ENCODE measurements at regions not wholly inside any gene's neighbourhood (a gene's known extent, or its start where the extent isn't known, plus 50 kb on each side); places are given as distances from the start of the nearest gene placed in this dataset.

DNA sequence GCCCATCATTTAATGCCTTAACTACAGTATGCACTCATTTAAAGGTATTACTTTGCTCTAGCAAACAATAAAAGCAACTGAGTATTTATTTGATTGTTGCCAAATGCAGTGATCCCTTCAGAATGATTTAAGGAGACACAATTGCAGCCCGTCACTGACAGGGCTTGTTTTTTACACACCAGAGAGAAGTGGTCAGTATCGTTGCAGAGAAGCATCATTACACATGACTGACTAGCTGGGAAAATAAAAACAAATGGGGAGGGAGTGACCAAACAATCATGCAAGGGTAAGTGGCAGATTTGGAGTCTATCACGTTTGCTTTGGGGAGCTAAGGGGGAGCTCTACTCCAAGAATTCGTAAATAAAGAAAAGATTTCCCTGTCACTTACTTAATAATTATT, 1685.3 kb upstream of the TENM3 start:
- Histone ChIP-seq H3K9me3 (ENCODE audit: low read depth, low read length) (no peaks in the 10 kb centered on the region), H3K36me3 (ENCODE audit: insufficient read depth, low read length) (no peaks in the 10 kb centered on the region), H3K9ac (ENCODE audit: insufficient read length) (no peak overlapping the region), H3K4me3 (no peak overlapping the region), H3K27ac (no peak overlapping the region)
- TF ChIP-seq EZH2 (IDR thresholded peaks at IDR 0.05) = no peak
- TF ChIP-seq POLR2AphosphoS5 (IDR thresholded peaks at IDR 0.05; ENCODE audit: borderline replicate concordance, low read depth, low read length) = no peak
- TF ChIP-seq FOXP2 (optimal IDR thresholded peaks at IDR 0.05; ENCODE audit: control extremely low read depth, extremely low read length, insufficient read depth) = no peak
- DNase-seq (ENCODE audit: low read depth, low spot score) = no peak

DNA sequence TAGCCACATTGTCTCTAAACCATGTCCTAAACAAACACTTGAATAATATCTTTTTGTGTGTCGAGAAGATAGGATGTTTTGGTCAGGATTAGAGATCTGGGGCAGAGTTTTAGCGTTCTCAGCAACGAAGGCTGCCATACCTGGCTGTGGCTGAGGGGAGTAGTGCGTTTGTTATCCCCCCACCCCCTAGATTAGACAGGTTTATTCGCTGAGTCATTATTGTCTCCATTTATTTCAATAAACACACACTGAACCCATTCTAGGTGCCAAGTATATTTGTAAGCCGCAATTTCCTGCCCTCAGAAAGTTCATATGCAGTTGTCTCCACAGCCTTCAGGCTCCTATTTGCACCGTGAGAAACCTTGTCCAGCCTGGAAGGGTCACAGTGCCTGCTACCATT, 1684.8 kb upstream of the TENM3 start:
- no peak overlapping the region for H3K4me3 ChIP-seq
- H3K9ac ChIP-seq (ENCODE audit: insufficient read length) = no peak overlapping the region
- no peak for TF ChIP-seq FOXP2 (optimal IDR thresholded peaks at IDR 0.05; ENCODE audit: control extremely low read depth, extremely low read length, insufficient read depth)
- no peak for TF ChIP-seq EZH2 (IDR thresholded peaks at IDR 0.05)
- DNase-seq (ENCODE audit: low read depth, low spot score) = no peak
- no peaks in the 10 kb centered on the region for H3K36me3 ChIP-seq (ENCODE audit: insufficient read depth, low read length)
- no peak overlapping the region for H3K27ac ChIP-seq
- no peaks in the 10 kb centered on the region for H3K9me3 ChIP-seq (ENCODE audit: low read depth, low read length)

DNA sequence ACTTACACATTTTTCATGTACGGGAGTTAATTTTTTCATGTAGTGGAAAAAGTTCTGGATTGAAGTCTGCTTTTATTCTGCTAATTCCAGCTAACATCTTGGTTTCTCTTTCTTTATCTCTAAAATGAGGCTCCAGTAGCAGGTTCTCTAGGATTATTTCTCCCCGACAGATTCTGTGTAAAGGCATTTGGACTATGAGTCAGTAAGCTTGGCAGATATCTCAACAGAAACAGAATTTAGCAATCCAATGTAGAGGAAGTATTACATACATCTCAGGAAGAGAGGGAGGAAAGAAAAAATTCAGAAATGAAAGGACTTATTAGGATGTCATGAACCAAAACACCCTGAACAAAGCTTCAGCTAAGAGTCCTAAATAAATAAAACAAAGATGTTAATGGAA, 1682.3 kb upstream of the TENM3 start:
- Histone ChIP-seq H3K9me3 (ENCODE audit: low read depth, low read length) (no peaks in the 10 kb centered on the region), H3K36me3 (ENCODE audit: insufficient read depth, low read length) (no peaks in the 10 kb centered on the region), H3K27ac (peak overlapping the region; percentile 56; the same call in 1 of the 2 replicates), H3K4me3 (no peak overlapping the region), H3K9ac (ENCODE audit: insufficient read length) (peak overlapping the region; percentile 16)
- DNase-seq (ENCODE audit: low read depth, low spot score) = no peak
- TF ChIP-seq EZH2 (IDR thresholded peaks at IDR 0.05) (no peak), POLR2AphosphoS5 (IDR thresholded peaks at IDR 0.05; ENCODE audit: borderline replicate concordance, low read depth, low read length) (no peak), FOXP2 (optimal IDR thresholded peaks at IDR 0.05; ENCODE audit: control extremely low read depth, extremely low read length, insufficient read depth) (no peak)

DNA sequence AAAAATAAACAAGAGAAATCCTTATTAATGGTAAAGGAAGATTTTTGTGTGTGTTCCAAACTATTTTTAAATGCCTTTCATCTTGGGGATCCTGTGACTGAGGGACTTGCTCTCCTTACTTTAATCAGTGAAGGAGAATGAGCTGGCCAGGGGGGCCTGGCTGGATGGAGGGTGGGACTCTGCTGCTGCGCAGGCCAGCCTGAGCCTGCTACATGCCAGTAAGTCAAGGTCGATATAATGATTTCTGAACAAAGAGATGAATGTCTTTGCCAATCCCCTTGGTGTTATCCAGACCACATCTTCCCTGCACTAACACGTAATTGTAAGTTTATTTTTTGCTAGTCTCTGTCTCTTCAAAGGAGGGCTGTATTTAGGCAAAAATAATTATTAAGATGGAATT, 1679.2 kb upstream of the TENM3 start:
- no peak for DNase-seq (ENCODE audit: low read depth, low spot score)
- Histone ChIP-seq H3K9ac (ENCODE audit: insufficient read length) (peak overlapping the region; percentile 66), H3K9me3 (ENCODE audit: low read depth, low read length) (no peaks in the 10 kb centered on the region), H3K36me3 (ENCODE audit: insufficient read depth, low read length) (no peaks in the 10 kb centered on the region), H3K4me3 (peak overlapping the region; percentile 78), H3K27ac (peak overlapping the region; percentile 98)
- TF ChIP-seq POLR2AphosphoS5 (IDR thresholded peaks at IDR 0.05; ENCODE audit: borderline replicate concordance, low read depth, low read length) = no peak
- TF ChIP-seq FOXP2 (optimal IDR thresholded peaks at IDR 0.05; ENCODE audit: control extremely low read depth, extremely low read length, insufficient read depth) = no peak
- no peak for TF ChIP-seq EZH2 (IDR thresholded peaks at IDR 0.05)

DNA sequence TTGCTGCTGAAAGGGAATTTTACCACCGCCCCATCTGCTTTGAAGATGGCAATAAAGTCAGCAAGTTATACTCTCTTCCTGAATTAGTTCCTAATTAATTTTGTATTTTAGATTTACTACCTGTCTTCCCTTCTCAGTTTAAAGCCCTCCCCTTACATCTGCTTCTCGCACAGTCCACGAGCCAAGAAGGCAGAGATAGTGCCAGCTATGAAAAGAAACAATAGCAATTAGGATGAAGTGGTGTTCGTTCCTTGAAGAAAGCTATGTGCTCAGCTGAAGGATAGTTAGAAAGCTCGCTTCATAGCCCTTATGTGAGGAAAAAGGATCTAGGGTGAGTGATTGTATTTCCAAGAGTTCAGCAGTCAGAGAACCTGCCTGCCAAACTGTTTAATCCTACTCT, 1678.8 kb upstream of the TENM3 start:
- peak; percentile 58 for DNase-seq (ENCODE audit: low read depth, low spot score)

DNA sequence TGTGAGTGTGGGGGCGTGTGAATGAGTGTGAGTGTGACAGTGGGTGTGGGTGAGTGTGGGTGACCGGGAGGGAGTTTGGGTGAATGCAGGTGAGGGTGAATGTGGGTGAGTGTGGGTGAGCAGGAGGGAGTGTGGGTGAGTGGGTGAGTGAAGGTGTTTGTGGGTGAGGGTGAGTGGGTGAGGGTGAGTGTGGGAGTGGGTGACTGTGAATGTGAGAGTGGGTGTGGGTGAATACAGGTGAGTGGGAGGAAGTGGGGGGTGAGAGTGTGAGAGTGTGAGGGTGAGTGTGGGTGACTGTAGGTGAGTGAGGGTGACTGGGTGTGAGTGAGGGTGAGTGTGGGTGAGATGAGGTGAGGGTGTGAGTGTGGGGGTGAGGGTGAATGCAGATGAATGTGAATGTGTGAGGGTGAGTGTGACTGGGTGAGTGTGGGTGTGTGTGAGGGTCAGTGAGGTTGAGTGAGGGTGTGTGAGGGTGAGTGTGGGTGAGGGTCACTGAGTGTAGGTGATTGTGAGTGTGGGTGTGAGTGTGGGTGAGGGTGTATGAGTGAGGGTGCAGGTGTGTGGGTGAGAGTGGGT, 1677.3 kb upstream of the TENM3 start:
- no peak for DNase-seq (ENCODE audit: low read depth, low spot score)
- Histone ChIP-seq H3K9ac (ENCODE audit: insufficient read length) (no peak overlapping the region), H3K4me3 (0 out of 2 replicates have a peak overlapping the region, but pooled peaks have one; percentile 19)

More for the DNA sequence above, 1678.8 kb upstream of the TENM3 start:
- TF ChIP-seq FOXP2 (optimal IDR thresholded peaks at IDR 0.05; ENCODE audit: control extremely low read depth, extremely low read length, insufficient read depth) (no peak), POLR2AphosphoS5 (IDR thresholded peaks at IDR 0.05; ENCODE audit: borderline replicate concordance, low read depth, low read length) (no peak), EZH2 (IDR thresholded peaks at IDR 0.05) (no peak)
- H3K4me3 ChIP-seq = peak overlapping the region; percentile 78
- H3K27ac ChIP-seq = peak overlapping the region; percentile 98
- H3K36me3 ChIP-seq (ENCODE audit: insufficient read depth, low read length) = no peaks in the 10 kb centered on the region
- peak overlapping the region; percentile 66 for H3K9ac ChIP-seq (ENCODE audit: insufficient read length)
- no peaks in the 10 kb centered on the region for H3K9me3 ChIP-seq (ENCODE audit: low read depth, low read length)

DNA sequence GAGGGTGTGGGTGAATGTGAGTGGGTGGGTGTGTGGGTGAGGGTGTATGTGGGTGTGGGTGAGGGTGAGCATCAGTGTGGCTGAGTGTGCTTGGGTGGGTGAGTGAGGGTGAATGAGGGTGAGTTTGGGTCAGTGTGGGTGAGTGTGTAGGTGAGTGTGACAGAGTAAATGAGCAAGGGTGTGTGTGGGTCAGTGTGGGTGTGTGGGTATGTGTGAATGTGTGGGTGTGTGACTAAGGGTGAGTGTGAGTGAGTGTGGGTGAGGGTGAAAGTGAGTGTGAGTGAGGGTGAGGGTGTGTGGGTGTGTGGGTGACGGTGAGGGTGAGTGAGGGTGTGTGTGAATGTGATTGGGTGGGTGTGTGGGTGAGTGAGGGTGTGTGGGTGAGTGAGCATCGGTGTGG, 1676.7 kb upstream of the TENM3 start:
- no peak overlapping the region for H3K27ac ChIP-seq
- TF ChIP-seq EZH2 (IDR thresholded peaks at IDR 0.05) (no peak), POLR2AphosphoS5 (IDR thresholded peaks at IDR 0.05; ENCODE audit: borderline replicate concordance, low read depth, low read length) (no peak), FOXP2 (optimal IDR thresholded peaks at IDR 0.05; ENCODE audit: control extremely low read depth, extremely low read length, insufficient read depth) (no peak)
- no peaks in the 10 kb centered on the region for H3K36me3 ChIP-seq (ENCODE audit: insufficient read depth, low read length)
- H3K4me3 ChIP-seq = no peak overlapping the region
- no peak overlapping the region for H3K9ac ChIP-seq (ENCODE audit: insufficient read length)
- DNase-seq (ENCODE audit: low read depth, low spot score) = no peak
- no peaks in the 10 kb centered on the region for H3K9me3 ChIP-seq (ENCODE audit: low read depth, low read length)

More for the DNA sequence above, 1677.3 kb upstream of the TENM3 start:
- H3K36me3 ChIP-seq (ENCODE audit: insufficient read depth, low read length) = no peaks in the 10 kb centered on the region
- no peaks in the 10 kb centered on the region for H3K9me3 ChIP-seq (ENCODE audit: low read depth, low read length)
- no peak for TF ChIP-seq FOXP2 (optimal IDR thresholded peaks at IDR 0.05; ENCODE audit: control extremely low read depth, extremely low read length, insufficient read depth)
- TF ChIP-seq EZH2 (IDR thresholded peaks at IDR 0.05) = no peak
- no peak for TF ChIP-seq POLR2AphosphoS5 (IDR thresholded peaks at IDR 0.05; ENCODE audit: borderline replicate concordance, low read depth, low read length)
- H3K27ac ChIP-seq = peak overlapping the region; percentile 83

DNA sequence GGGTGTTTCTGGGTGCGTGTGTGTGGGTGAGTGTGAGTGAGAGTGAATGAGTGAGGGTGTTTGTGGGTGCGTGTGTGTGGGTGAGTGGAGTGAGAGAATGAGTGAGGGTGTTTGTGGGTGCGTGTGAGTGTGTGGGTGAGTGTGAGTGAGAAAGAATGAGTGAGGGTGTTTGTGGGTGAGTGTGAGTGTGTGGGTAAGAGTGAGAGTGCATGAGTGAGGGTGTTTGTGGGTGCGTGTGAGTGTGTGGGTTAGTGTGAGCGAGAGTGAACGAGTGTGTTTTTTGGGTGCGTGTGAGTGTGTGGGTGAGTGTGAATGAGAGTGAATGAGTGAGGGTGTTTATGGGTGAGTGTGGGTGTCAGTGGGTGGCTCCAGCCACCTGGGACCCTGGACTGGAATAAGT, 1676.1 kb upstream of the TENM3 start:
- DNase-seq (ENCODE audit: low read depth, low spot score) = no peak
- Histone ChIP-seq H3K9me3 (ENCODE audit: low read depth, low read length) (no peaks in the 10 kb centered on the region), H3K27ac (no peak overlapping the region), H3K9ac (ENCODE audit: insufficient read length) (no peak overlapping the region), H3K36me3 (ENCODE audit: insufficient read depth, low read length) (no peaks in the 10 kb centered on the region), H3K4me3 (no peak overlapping the region)
- TF ChIP-seq EZH2 (IDR thresholded peaks at IDR 0.05) (no peak), FOXP2 (optimal IDR thresholded peaks at IDR 0.05; ENCODE audit: control extremely low read depth, extremely low read length, insufficient read depth) (no peak), POLR2AphosphoS5 (IDR thresholded peaks at IDR 0.05; ENCODE audit: borderline replicate concordance, low read depth, low read length) (no peak)

DNA sequence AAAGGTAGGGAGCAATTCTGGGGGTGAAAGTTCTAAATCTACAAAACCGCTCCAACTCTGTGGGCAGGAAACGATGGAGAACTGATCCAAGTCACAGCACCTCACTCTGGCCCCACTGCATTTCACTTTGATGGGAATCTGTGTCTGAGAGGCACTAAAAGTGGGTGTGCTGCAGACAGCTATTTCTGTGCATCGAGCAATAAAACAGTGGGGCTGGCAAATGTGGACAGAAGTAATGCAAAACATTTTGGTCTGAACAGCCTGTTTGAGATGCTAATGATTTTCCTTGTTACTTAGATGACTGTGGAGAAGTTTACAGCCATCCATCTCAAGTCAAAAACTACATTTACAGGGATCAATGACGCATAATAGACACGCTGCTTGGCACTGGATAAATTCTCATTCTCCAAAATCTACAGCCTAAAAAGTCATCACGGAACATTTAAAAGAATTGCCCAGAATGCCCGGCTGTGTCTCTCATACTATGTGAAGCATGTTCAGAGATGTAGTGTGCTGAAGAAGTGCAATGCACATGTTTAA, 1671.6 kb upstream of the TENM3 start:
- H3K9me3 ChIP-seq (ENCODE audit: low read depth, low read length) = no peaks in the 10 kb centered on the region
- H3K9ac ChIP-seq (ENCODE audit: insufficient read length) = no peak overlapping the region
- no peak overlapping the region for H3K27ac ChIP-seq
- TF ChIP-seq FOXP2 (optimal IDR thresholded peaks at IDR 0.05; ENCODE audit: control extremely low read depth, extremely low read length, insufficient read depth) (no peak), EZH2 (IDR thresholded peaks at IDR 0.05) (no peak), POLR2AphosphoS5 (IDR thresholded peaks at IDR 0.05; ENCODE audit: borderline replicate concordance, low read depth, low read length) (no peak)
- H3K36me3 ChIP-seq (ENCODE audit: insufficient read depth, low read length) = no peaks in the 10 kb centered on the region
- no peak overlapping the region for H3K4me3 ChIP-seq
- no peak for DNase-seq (ENCODE audit: low read depth, low spot score)
